Uterus (tissue), 2 donors: ENCODE measurements at regions not wholly inside any gene's neighbourhood (a gene's known extent, or its start where the extent isn't known, plus 50 kb on each side); places are given as distances from the start of the nearest gene placed in this dataset.

Experiments used
- POLR2A ChIP-seq, 2 donors: fragments of 450-650 bp; IDR thresholded peaks; one replicate each; pipeline ENCODE4 v1.6.1; 2016; ENCODE audit warnings: antibody characterized with exemption in 2 of 2, mild to moderate bottlenecking in 1 of 2, moderate library complexity in 1 of 2
- TF ChIP-seq, protein P1 (sequence below), 4 experiments: fragments of 200-600 bp in 2 of 4; fragments of 450-650 bp in 2 of 4; sonication (generic) in 2 of 4; IDR thresholded peaks; one replicate each; pipeline ENCODE4 v1.5.1; 2016 to 2019; ENCODE audit warnings: antibody characterized with exemption in 4 of 4, mild to moderate bottlenecking in 2 of 4, moderate library complexity in 1 of 4

DNA sequence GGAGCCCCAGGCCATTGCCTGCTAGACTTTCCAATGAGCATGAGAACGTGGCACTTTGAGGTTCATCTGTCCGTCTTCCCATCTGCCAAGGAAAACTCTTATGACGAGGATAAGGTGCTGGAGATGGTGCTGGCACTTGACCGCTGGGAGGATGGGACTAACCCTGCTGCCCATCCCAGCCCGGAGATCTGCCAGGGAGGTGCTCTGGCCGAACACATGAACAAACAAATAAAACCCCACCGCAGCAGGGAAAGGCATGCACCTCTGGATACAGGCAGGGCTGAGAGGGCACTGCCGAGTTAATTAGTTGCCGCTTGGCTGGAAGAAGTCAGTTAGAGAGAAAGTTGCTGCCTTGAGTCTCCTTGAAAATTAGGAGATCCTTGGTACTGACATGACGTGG lies 308.4 kb downstream of the AJAP1 start:
- TF ChIP-seq, protein P1, sequence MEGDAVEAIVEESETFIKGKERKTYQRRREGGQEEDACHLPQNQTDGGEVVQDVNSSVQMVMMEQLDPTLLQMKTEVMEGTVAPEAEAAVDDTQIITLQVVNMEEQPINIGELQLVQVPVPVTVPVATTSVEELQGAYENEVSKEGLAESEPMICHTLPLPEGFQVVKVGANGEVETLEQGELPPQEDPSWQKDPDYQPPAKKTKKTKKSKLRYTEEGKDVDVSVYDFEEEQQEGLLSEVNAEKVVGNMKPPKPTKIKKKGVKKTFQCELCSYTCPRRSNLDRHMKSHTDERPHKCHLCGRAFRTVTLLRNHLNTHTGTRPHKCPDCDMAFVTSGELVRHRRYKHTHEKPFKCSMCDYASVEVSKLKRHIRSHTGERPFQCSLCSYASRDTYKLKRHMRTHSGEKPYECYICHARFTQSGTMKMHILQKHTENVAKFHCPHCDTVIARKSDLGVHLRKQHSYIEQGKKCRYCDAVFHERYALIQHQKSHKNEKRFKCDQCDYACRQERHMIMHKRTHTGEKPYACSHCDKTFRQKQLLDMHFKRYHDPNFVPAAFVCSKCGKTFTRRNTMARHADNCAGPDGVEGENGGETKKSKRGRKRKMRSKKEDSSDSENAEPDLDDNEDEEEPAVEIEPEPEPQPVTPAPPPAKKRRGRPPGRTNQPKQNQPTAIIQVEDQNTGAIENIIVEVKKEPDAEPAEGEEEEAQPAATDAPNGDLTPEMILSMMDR (IDR thresholded peaks at IDR 0.05) = no peak
- TF ChIP-seq POLR2A (IDR thresholded peaks at IDR 0.05) = no peak
